GM18907 (cell line): ENCODE measurements at regions not wholly inside any gene's neighbourhood (a gene's known extent, or its start where the extent isn't known, plus 50 kb on each side); places are given as distances from the start of the nearest gene placed in this dataset.

Experiments
- ATAC-seq: cut with Tn5 transposase; IDR thresholded peaks from one replicate; pipeline ENCODE4 v1.9.1; 2021; ENCODE audit warnings: mild to moderate bottlenecking, moderate library complexity; ENCODE audit not compliant: unreplicated experiment

DNA sequence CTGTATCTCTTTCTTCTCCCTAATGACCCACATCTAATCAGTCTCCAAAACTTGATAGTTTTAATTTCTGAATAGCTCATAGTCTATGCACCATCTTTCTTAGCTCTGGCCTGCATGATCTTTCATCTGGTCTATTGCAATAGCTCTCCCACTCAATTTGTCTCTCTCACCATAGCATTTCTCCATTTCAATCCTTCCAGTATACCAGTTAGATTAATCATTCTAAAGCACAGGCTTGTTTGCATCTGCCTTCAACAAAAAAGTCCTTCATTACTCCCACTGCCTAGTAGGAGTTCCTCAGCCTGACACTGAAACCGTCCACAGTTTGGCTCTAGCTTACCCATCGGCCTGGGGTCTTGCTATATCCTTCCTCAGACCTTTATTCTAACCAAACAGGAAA is 344.9 kb downstream of the ENC1 start:
- ATAC-seq = no peak

DNA sequence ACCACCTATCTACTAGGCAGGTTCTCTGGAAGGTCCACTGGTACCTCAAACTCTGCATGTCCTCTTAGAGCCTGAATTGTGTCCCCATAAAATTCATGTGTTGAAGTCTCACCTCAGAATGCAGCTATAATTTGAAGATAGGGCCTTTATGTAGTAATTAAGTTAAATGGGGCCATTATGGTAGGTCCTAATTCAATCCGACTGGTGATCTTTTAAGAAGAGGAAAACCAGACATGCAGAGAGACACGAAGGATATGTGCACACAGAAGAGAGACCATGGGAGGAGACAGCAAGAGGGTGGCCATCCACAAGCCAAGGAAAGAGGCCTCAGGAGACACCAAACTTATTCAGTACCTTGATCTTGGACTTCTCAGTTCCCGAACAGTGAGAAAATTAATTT is 345.4 kb downstream of the ENC1 start:
- ATAC-seq = no peak

DNA sequence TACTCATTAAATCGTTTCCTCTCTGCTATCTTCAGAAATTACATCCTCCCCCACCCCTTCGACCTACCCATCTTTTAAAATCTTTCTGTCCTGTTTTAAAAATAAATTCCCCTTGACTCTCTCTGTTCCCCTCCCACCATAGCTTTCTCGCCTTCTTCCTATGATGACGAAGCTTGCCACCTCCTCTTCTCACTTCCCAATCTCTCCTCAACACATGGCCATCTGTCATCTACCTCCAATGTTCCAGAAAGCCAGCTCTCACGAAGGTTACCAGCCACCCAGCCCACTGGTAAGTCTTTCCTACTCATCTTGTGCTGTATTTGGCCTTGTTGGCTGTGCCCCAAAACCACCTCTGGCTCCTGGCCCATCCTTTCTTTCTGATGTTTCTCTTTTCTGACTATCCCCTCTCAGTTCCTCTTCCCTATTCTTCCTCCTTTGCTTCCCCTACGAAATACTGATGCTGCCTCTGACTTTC is 346.3 kb downstream of the ENC1 start:
- ATAC-seq = peak; percentile 75

DNA sequence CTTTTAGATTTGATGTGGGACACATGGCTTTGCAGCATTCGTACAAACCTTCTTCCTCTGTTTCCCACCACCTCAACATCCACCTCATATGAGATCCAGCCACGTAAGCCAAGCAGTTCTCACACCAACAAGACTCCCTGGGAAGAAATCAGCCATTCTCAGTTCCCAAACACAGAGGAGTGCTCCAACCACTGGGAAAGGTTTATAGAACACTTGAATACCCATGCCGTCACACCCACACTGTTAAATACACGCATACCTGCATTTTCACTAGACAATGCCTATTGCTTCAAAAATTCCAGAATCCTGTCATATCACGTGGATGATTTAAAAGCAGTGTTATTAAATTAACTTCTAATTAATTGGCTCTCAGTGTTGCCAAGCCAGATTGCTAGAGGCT is 347.3 kb downstream of the ENC1 start:
- ATAC-seq = no peak

DNA sequence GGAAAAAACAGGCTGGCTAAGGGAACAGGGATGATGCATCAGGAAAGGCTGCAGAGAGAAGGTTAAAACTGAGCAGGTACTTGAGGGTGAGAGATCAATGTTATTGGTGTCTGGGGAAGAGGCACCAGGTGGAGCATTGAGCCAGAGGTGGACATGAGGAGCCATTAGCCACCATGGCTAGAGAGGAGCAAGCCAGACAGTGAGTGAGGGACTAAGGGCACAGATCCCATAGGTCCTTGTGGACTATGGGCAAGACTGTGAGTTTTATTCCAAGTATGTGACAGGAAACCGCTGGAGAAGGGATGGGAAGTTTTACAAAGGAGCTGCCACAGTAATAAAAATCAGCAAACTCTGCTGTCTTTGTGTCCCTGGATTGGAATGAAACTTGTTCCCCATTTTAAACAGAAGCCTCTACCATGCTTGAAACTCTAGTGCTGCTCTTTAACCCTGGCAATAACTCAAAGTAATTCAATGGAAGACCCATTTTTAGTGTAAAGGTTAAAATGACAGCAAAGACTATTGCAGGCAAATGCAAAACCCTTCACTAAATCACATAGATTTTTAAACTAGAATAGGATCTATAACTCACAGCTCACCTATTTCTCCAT is 349.8 kb downstream of the ENC1 start:
- ATAC-seq = no peak

DNA sequence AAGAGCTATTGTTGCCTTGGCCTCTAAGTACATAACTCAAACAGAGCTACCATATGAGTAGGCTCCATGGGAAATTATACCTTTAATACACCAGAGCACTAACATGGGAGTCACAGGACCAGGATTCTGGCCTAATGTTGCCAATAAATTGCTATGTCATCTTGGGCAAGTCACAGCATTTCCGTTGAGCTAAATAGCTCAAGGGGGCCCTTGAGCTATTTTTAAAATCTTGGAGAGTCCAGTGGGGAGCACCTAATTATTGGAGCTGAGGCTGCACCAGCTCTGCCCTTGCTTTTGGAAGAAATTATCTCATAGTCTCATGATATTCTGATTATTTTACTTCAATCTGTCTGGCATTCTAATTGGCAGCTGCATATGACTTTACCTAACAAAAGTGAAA is 350.8 kb downstream of the ENC1 start:
- ATAC-seq = no peak

DNA sequence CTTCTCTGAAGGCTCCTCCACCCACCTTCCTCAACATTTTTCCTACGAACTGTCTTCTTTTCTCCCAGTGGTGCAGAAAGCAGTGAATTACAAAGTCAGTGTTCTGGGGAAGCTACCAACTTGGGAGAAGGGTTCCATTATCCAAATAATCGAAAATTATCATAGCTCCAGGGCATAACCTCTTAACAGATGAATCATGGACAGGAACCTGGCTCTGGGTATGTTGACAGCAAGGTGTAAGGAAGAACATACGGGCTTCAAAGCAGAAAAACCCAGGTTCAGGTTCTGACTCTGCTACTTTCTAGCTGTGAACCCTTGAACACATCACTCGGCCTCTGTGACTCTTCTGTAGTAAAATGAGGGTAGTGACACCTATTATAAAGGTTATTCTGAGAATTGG is 351.3 kb downstream of the ENC1 start:
- no peak for ATAC-seq

DNA sequence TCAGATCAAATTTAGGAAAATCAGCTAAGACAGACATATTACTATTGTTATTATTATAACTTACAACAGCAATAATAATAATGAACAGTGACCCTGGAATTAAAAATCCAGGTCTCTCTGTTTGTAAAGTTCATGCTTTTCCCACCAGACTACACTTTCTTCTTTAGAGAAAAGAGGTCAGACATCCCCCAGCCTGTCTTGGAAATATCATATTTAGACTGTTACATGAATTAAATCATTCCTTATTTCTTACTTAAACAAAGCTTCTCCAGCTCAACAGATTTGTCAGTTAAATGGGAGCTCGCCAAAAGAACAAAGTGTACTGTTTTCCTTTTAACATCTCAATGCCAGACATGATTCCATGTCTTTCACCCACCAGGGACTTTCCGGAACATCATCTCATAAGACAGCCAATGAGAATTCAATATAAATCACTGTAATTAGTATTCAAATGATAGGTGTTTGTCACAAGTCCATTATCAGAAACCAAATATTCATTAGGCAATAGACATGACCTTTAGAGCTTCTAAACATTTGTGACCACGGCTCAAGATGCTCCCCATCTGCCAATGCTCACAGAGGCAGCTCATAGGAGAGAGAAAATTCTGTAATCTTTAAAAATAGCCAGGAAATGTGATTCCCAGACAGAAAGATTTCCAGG is 351.9 kb downstream of the ENC1 start:
- no peak for ATAC-seq

DNA sequence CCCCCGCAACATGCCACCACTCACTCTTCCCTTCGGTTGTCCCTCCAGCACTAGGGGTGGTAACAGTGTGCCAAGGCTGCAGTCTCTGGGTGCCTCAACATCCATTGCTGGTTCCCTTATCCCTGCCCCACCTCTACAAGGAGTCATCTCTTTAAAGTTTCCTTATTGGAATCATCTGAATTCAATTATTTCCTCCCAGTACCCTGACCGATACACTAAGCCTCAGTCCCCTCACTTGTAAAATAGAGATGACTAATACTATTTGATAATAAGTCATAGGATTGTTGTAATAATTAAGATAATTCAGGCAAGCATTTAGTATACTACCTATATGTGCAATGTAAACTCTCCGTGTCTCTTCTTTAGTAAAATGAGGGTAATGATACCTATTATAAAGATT is 352.5 kb downstream of the ENC1 start:
- no peak for ATAC-seq

DNA sequence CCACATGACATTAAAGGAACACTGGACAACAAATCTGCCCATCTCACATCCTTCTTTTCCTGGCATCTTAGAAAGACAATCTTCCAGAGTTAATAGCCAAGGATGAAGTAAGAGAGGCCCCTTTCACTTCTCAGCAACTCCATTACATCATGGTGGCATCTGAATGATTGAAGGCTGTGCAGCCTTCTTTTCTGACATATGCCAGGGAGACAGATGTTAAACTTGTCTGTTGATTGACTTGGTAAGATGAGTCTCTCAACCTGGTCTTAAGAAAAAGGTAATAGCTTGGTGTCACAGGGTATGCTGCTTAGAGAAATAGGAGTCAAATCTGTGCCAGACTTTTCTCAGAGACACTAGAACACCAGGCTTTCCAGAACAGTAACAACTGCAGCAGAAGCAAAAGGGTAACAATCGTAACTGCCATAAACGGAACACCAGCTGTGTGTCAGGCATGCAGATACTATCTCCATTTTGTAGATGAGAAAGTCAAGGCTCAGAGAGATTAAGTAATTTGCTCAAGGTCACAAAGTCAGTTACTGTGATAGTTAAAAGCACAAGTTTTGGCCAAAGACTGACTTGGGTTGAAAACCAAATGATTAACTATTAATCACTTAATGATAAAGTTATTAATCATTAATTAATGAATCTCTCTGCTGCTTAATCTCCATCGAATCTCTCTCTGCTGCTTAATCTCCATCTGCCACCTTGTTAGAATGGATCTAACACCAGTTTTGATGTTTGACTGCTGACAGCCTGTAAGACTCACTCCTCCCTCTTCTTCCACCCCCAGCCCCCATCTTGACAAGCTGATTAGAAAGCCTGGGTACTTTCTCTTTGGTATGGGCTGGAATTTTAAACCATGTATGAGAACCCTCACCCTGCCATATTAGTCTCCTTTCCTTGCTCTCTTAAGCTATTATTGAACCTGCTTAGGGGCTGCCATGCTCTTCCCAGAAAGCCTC is 353.5 kb downstream of the ENC1 start:
- no peak for ATAC-seq

DNA sequence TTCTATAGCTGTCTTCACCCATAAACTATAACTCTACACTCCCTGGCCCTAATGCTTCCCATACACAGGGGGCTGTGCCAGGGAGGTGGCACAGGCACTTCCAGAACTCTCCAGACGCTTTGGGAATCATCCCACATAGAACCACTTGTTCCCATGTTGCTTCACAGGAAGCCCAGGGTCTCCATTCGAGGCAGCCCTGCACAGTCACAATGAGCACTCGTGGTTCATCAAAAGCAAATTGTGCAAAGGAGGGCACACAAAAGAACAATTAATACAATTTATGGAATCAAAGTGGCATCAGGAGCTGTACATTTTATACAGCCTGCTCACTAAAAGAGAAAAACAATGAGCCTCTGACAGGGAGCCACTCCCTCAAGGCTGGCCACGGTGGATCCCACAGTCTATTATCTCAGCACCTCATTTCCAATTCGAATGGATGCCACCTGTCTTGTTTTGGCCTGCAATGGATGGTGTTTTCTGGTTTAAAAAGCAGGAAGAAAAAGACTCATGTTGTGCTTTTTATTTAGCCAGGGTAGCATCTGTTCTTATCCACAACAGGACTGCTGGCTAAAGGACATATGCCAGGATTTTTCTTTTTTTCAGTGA is 354.8 kb downstream of the ENC1 start:
- no peak for ATAC-seq

DNA sequence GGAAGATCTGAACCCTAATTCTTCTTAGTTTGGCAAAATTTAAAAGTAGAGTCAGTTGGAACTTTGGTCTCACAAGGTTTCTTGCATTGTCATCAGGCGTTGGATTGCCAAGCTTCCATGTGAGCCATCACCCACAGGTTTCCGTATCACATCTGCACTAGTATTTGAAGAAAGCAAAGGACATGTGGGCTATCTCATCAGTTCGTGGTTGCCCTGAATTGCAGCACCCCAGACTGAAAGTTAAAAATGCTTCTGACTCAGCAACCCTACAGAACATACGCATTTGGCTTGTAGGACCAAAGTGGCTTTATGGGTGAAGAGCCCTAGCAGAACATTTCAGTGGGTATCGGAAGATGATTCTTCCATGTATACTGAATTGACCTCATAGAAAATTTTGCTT is 358.0 kb downstream of the ENC1 start:
- ATAC-seq = no peak

DNA sequence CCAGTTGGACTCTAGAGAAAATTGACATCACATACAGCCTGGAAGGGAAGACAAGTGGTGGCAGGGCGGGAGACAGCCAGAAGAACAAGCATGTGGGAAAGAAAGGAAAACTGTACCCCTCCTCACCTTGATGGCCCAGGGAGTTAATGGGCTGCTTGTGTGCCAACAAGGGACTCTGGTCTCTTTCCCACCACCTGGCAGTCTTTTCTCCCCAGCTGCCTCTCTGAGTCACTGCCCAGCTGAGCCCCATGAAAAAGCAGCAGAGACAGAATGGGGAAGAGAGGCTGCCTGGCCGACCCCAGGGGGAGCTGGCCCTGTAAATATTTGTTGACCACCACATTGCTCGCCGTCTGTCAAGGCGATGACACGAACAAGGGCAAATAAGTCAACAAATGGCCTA is 359.4 kb downstream of the ENC1 start:
- ATAC-seq = no peak

DNA sequence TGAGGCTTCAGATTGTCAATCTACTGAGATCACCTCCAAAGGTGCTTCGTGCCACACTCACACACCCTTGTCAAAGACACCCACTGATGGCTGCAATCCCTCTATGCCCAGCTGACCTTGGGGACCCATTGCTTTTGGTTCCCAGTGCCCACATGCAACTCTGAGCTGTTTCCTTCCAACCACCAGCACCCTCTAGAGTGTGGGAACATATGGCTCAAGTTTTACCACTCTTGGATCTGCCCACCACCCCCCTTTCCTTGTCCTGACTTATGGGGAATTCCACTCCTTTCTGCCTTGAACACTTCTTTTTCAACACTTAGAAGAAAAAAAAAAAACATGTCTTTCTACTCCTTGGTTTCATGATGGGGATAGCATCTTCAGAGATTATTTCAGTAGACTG is 360.2 kb downstream of the ENC1 start:
- ATAC-seq = no peak

DNA sequence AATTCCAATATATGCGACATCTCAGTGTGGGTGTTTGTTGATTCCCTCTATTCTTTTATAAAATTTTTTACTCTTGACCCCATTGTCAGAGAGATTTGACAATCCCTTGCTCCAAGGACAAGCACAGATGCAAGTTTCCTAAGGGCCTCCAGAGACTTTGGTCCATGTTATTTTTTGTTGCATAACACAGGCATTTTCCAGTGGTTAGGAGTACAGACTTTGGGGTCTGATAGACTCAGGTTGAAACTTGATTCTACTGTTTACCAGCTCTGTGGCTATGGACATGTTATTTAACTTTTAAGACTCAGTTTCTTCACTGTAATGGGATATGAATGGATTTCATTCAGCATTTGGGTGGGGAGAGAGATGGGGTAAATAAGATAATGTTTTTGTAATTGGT is 361.3 kb downstream of the ENC1 start:
- no peak for ATAC-seq

DNA sequence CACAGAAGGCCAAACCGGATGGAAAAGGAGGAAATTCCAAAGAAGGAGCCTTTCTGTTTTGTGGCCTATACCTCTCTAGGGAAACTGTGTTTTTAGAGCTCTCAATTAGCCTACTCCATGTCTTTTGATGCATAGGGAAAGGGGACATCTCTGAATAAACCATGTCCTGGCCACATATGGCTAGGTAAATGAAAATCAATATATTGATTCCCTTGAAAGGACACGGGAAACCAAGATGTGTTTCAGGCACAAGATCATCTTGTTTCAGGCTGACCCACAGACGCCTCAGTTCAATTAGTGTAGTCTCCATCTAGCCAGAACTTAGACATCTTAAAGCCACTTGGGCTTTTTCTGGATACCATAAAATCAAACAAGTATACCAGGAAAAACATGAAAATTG is 363.1 kb downstream of the ENC1 start:
- ATAC-seq = no peak

DNA sequence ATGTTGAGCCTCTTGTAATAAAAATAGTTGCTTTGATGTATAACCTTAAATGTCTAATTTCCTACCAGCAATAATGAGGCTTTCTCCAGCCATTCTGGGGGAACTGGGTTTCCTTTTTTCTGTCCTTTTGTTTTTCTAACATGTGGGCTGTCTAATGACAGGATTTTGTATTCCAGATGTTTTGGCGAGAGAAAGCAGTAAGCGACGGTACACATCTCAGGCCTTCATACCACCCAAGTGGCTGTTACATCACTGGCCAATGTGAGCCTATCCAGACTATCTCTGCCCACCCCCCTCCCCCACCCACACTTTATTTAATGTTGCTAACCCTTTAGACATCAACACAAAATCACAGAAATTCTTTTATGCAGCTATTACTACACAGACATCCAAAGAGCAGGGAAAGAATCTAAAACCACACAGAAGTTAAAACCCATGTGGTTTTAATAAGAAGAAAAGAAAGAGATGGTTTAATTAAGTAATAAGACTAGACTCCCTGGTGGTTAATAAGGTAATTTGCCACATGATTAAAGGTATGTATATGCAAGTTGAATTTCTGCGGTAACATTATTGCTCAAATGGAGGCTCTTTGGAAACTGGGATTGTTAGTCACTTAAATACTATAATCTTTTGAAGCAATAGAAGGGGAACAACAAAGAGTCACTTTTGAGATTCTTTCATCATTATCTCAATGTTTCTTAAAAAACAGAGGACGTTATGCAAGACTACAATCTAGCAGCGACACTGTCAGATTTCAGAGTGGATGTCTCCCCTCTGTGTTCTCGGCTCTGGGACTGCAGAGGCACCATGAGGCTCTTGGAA is 365.1 kb downstream of the ENC1 start:
- ATAC-seq = no peak

DNA sequence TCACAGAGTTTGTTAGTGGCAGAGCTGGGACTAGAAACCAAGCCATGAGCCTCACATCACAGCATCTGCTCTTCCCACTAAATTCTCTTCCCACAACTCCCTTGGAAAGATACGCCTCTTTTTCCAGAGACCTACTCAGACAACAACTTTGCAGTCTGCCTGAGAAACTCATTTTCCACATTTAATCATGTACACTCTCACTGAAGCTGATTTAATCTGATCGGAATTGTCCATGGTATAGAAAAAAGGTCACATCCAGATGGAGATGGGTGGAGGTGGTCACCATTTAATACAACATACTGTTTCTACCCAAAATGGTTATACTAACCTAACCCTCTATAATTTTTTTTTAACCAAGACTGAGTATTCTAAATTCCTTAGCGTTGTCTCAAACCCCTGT is 366.2 kb downstream of the ENC1 start:
- ATAC-seq = no peak

DNA sequence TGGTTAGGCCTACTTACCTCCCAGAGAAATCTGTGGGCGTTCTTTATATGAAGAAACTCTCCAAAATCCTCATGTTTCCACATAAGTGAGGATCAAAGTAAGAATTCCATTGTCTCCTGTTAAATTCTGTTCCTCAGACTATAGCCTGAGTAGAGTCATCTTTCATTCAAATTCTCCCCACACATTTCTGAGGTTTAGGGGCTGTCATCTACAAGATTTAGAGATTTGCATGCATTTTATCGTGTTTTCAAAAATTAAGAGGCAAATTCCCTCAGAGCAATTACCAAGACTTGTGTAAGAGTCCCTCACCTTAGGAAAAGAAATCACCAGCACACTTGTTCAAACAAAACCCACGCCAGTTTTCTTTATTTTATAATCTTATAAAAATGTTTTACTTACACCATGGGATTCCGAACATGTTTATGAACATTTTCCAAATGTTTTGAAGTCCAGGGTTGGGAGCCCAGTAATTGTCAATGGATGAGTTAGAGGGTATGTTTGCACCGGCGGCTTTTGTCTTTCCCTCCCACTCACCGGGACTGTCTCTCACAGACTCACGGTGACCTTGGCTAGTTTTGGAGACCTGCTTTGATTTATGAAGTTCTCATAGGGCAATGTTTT is 367.6 kb downstream of the ENC1 start:
- no peak for ATAC-seq
